ENCODE measurements at regions not wholly inside any gene's neighbourhood (a gene's known extent, or its start where the extent isn't known, plus 50 kb on each side); places are given as distances from the start of the nearest gene placed in this dataset.

- TF ChIP-seq EZH2 (IDR thresholded peaks at IDR 0.05; ENCODE audit: insufficient read depth, poor library complexity, severe bottlenecking), result no peak
- no peak for TF ChIP-seq EZH2phosphoT487 (IDR thresholded peaks at IDR 0.05; ENCODE audit: insufficient read depth, low read depth)
Observed at GRCh38 chr3:117893638-117894037, 1141.0 kb downstream of the IGSF11 start.

All from GM23248 (cell line).